Transverse colon (tissue), 3 donors: ENCODE measurements at regions not wholly inside any gene's neighbourhood (a gene's known extent, or its start where the extent isn't known, plus 50 kb on each side); places are given as distances from the start of the nearest gene placed in this dataset.

Experiments
- EP300 ChIP-seq: sonication (generic); formaldehyde crosslinking; IDR thresholded peaks from one replicate; pipeline ENCODE4 v1.6.1; 2017; ENCODE audit warnings: antibody characterized with exemption, low read depth
- POLR2A ChIP-seq: fragments of 450-650 bp; IDR thresholded peaks from one replicate; pipeline ENCODE4 v1.6.1; 2016; ENCODE audit warnings: antibody characterized with exemption, mild to moderate bottlenecking, moderate library complexity
- TF ChIP-seq, protein P1 (sequence below), 5 experiments: fragments of 200-600 bp in 3 of 5; fragments of 450-650 bp in 2 of 5; sonication (generic) in 3 of 5; IDR thresholded peaks; 1 replicate in 2 of 5; 2 replicates in 3 of 5; pipeline ENCODE4 v1.5.1; 2016 to 2017; ENCODE audit warnings: antibody characterized with exemption in 5 of 5, inconsistent platforms in 3 of 5, mild to moderate bottlenecking in 2 of 5, moderate library complexity in 1 of 5

DNA sequence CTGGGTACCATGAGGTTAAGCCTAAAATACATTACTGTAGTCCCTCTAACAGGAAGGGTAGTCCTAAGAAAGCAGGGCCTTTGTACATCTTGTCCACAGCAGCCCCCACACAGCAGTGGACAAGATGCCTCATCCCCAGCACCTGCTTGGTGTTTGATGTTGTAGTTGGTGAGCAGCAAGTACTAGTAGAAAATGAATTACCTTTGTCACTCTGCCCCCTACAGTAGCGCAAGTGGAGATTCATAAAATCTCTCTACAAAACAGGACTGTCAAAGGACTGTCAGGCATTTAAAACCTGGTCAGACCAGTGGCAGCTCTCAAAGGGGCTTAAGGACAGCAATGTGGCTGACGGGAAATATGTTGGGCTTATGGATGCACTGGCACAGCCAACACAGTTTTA lies 122.5 kb downstream of the TMEM174 start:
- TF ChIP-seq, protein P1, sequence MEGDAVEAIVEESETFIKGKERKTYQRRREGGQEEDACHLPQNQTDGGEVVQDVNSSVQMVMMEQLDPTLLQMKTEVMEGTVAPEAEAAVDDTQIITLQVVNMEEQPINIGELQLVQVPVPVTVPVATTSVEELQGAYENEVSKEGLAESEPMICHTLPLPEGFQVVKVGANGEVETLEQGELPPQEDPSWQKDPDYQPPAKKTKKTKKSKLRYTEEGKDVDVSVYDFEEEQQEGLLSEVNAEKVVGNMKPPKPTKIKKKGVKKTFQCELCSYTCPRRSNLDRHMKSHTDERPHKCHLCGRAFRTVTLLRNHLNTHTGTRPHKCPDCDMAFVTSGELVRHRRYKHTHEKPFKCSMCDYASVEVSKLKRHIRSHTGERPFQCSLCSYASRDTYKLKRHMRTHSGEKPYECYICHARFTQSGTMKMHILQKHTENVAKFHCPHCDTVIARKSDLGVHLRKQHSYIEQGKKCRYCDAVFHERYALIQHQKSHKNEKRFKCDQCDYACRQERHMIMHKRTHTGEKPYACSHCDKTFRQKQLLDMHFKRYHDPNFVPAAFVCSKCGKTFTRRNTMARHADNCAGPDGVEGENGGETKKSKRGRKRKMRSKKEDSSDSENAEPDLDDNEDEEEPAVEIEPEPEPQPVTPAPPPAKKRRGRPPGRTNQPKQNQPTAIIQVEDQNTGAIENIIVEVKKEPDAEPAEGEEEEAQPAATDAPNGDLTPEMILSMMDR (IDR thresholded peaks at IDR 0.05): no peak
- TF ChIP-seq EP300: no peak
- no peak for TF ChIP-seq POLR2A
